ENCODE measurements at regions not wholly inside any gene's neighbourhood (a gene's known extent, or its start where the extent isn't known, plus 50 kb on each side); places are given as distances from the start of the nearest gene placed in this dataset.

- TF ChIP-seq IKZF3 (tag by site-specific recombination; IDR thresholded peaks at IDR 0.05), result no peak
- no peak for TF ChIP-seq ZNF670 (tag by site-specific recombination; IDR thresholded peaks at IDR 0.05; ENCODE audit: low read depth)
- TF ChIP-seq ZNF223 (tag by site-specific recombination; IDR thresholded peaks at IDR 0.05), result no peak
Measured at GRCh38 chr2:145657265-145657664, 1137.3 kb upstream of the ZEB2 start.

Measured in HEK293 (cell line).